ENCODE measurements at regions not wholly inside any gene's neighbourhood (a gene's known extent, or its start where the extent isn't known, plus 50 kb on each side); places are given as distances from the start of the nearest gene placed in this dataset.

GRCh38 chr4:84001876-84002569, 466.1 kb downstream of the GPAT3 start:
- TF ChIP-seq CTCF (conservative IDR thresholded peaks at IDR 0.05) (no peak), EZH2 (IDR thresholded peaks at IDR 0.05; ENCODE audit: low read depth) (no peak)
